OCI-LY1 (cell line): ENCODE measurements at regions not wholly inside any gene's neighbourhood (a gene's known extent, or its start where the extent isn't known, plus 50 kb on each side); places are given as distances from the start of the nearest gene placed in this dataset.

Source experiments
- H2AFZ ChIP-seq: fragments of 200-600 bp; sonication (generic), shearing (Covaris generic); 2 replicates; pipeline ENCODE4 v1.6.0; 2014; ENCODE audit warnings: antibody characterized with exemption, mild to moderate bottlenecking, low read length
- H3F3A ChIP-seq: fragments of 200-600 bp; sonication (generic), shearing (Covaris generic); 2 replicates; pipeline ENCODE4 v1.6.0; 2014; ENCODE audit warnings: mild to moderate bottlenecking, antibody characterized with exemption, low read length, moderate library complexity; ENCODE audit not compliant: insufficient read depth
- H3K27ac ChIP-seq: fragments of 200-600 bp; sonication (generic); 2 replicates; pipeline ENCODE4 v1.5.1; 2014; ENCODE audit warnings: low read length, mixed run types, mild to moderate bottlenecking, low read depth; ENCODE audit not compliant: poor library complexity, severe bottlenecking
- H3K27me3 ChIP-seq: fragments of 200-600 bp; sonication (generic); 2 replicates; pipeline ENCODE4 v1.6.0; 2014; ENCODE audit warnings: antibody characterized with exemption, mild to moderate bottlenecking, low read length, moderate library complexity; ENCODE audit not compliant: insufficient read depth
- H3K36me3 ChIP-seq: fragments of 200-600 bp; sonication (generic); 2 replicates; pipeline ENCODE4 v1.6.1; 2014; ENCODE audit warnings: mild to moderate bottlenecking, antibody characterized with exemption, low read length, moderate library complexity, mixed read lengths; ENCODE audit not compliant: insufficient read depth
- H3K4me1 ChIP-seq: fragments of 200-600 bp; sonication (generic); 2 replicates; pipeline ENCODE4 v1.5.1; 2014; ENCODE audit warnings: mild to moderate bottlenecking, low read length, moderate library complexity; ENCODE audit not compliant: insufficient read depth, severe bottlenecking
- H3K4me2 ChIP-seq: fragments of 200-600 bp; sonication (generic), shearing (Covaris generic); 2 replicates; pipeline ENCODE4 v1.6.1; 2014; ENCODE audit warnings: low read length
- H3K4me3 ChIP-seq: fragments of 200-600 bp; sonication (generic); 2 replicates; pipeline ENCODE4 v1.5.1; 2014; ENCODE audit warnings: low read length, low read depth, mild to moderate bottlenecking, mixed read lengths; ENCODE audit not compliant: poor library complexity, severe bottlenecking
- H3K79me2 ChIP-seq: fragments of 200-600 bp; shearing (Covaris generic); 2 replicates; pipeline ENCODE4 v1.6.1; 2016; ENCODE audit warnings: mixed run types, low read length, mixed read lengths; ENCODE audit not compliant: insufficient read depth
- H3K9ac ChIP-seq: fragments of 200-600 bp; sonication (generic), shearing (Covaris generic); 2 replicates; pipeline ENCODE4 v1.6.1; 2014; ENCODE audit warnings: mild to moderate bottlenecking, low read length, mixed read lengths
- H3K9me2 ChIP-seq: fragments of 200-600 bp; sonication (generic), shearing (Covaris generic); 2 replicates; pipeline ENCODE4 v1.6.1; 2014; ENCODE audit warnings: low read depth, mild to moderate bottlenecking, low read length, mixed read lengths
- H3K9me3 ChIP-seq: fragments of 200-600 bp; shearing (Covaris generic); 2 replicates; pipeline ENCODE4 v1.6.1; 2014; ENCODE audit warnings: low read length, mixed read lengths
- H4K20me1 ChIP-seq: fragments of 200-600 bp; sonication (generic), shearing (Covaris generic); 2 replicates; pipeline ENCODE4 v1.6.0; 2016; ENCODE audit warnings: mild to moderate bottlenecking, low read length; ENCODE audit not compliant: insufficient read depth
- CTCF ChIP-seq: fragments of 200-600 bp; sonication (generic), shearing (Covaris generic); IDR thresholded peaks from 2 replicates; pipeline ENCODE4 v1.5.1; 2017; ENCODE audit warnings: mild to moderate bottlenecking, antibody characterized with exemption, low read length, moderate library complexity, mixed read lengths
- EZH2 ChIP-seq: fragments of 200-600 bp; sonication (generic), shearing (Covaris generic); IDR thresholded peaks from 2 replicates; pipeline ENCODE4 v1.8.0; 2017; ENCODE audit warnings: borderline replicate concordance, mixed run types, mild to moderate bottlenecking, antibody characterized with exemption, low read length, moderate library complexity, mixed read lengths

- Histone ChIP-seq H3K4me2 (peak overlapping the region; percentile 51), H3K9me2 (no peaks in the 10 kb centered on the region), H3F3A (no peaks in the 10 kb centered on the region), H3K9ac (peak overlapping the region; percentile 5; the same call in 1 of the 2 replicates), H2AFZ (0 out of 2 replicates have a peak overlapping the region, but pooled peaks have one; percentile 1), H3K9me3 (no peaks in the 10 kb centered on the region), H3K4me3 (peak overlapping the region; percentile 13), H4K20me1 (no peaks in the 10 kb centered on the region), H3K27me3 (no peaks in the 10 kb centered on the region), H3K79me2 (no peaks in the 10 kb centered on the region), H3K4me1 (peaks cover 37% of the 10 kb centered on the region), H3K27ac (peak overlapping the region; percentile 63), H3K36me3 (no peaks in the 10 kb centered on the region)
- TF ChIP-seq EZH2 (no peak), CTCF (no peak)
Observed at GRCh38 chr5:60339691-60340201, 360.2 kb downstream of the DEPDC1B start.

- Histone ChIP-seq H3K79me2 (no peaks in the 10 kb centered on the region), H4K20me1 (no peaks in the 10 kb centered on the region), H3K4me3 (peak overlapping the region; percentile 13), H2AFZ (no peak overlapping the region), H3K9ac (no peak overlapping the region), H3K4me2 (peak overlapping the region; percentile 51), H3K27me3 (no peaks in the 10 kb centered on the region), H3K9me2 (no peaks in the 10 kb centered on the region), H3K9me3 (no peaks in the 10 kb centered on the region), H3K4me1 (peaks cover 37% of the 10 kb centered on the region), H3F3A (no peaks in the 10 kb centered on the region), H3K36me3 (no peaks in the 10 kb centered on the region), H3K27ac (peak overlapping the region; percentile 63)
- TF ChIP-seq EZH2, result no peak
- TF ChIP-seq CTCF, result no peak
Observed at GRCh38 chr5:60338846-60339245, 361.1 kb downstream of the DEPDC1B start.

DNA sequence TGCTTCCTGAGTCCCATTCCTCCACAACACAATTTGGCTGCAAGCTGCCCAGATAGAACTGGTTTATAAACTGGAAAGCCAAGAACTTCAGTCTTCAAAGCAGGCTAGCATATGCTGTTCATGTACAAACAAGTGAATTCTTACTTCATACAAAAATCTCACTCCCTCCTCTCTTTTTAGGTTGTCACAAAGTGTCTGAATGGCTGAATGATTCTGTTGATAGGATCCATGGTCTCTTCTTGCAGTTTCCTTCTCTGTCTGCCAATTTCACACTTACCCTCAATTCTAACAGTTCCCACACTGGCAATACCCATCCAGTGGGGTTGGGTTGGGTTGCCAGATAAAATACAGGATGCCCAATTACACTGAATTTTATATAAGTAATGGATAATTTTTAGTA, 363.5 kb downstream of the DEPDC1B start:
- Histone ChIP-seq H3K79me2 (no peaks in the 10 kb centered on the region), H3K27ac (no peak overlapping the region), H3K4me2 (no peak overlapping the region), H4K20me1 (no peaks in the 10 kb centered on the region), H3K36me3 (no peaks in the 10 kb centered on the region), H3K4me3 (no peak overlapping the region), H3K9ac (no peak overlapping the region), H3K4me1 (peaks cover 29% of the 10 kb centered on the region), H3K9me3 (no peaks in the 10 kb centered on the region), H3K27me3 (no peaks in the 10 kb centered on the region), H3F3A (no peaks in the 10 kb centered on the region), H3K9me2 (no peaks in the 10 kb centered on the region), H2AFZ (no peak overlapping the region)
- no peak for TF ChIP-seq CTCF
